Fibroblast of mammary gland (primary cell): ENCODE measurements at regions not wholly inside any gene's neighbourhood (a gene's known extent, or its start where the extent isn't known, plus 50 kb on each side); places are given as distances from the start of the nearest gene placed in this dataset.
"Not testable (repeated sequence)": the region's sequence is repeated elsewhere in the genome, so short reads cannot be mapped to it uniquely, and the experiment has no call there.

Source experiments
- DNase-seq: peaks from one replicate; pipeline ENCODE4 v3.0.0-alpha.2; 2010; ENCODE audit warnings: low read depth
- H3K4me3 ChIP-seq: 2 replicates; pipeline ENCODE4 v1.5.1; 2011; ENCODE audit warnings: low read depth, mild to moderate bottlenecking, low read length, moderate library complexity; ENCODE audit not compliant: control insufficient read depth
- CTCF ChIP-seq: conservative IDR thresholded peaks from 2 replicates; pipeline ENCODE4 v1.5.1; 2011; ENCODE audit warnings: low read depth, low read length, inconsistent platforms; ENCODE audit not compliant: control insufficient read depth, insufficient read depth

GRCh38 chr18:14225286-14225679 is 93.0 kb upstream of the ZNF519 start:
- H3K4me3 ChIP-seq, DNase-seq: not testable (repeated sequence)

- H3K4me3 ChIP-seq, result not testable (repeated sequence)
These were observed 92.5 kb upstream of the ZNF519 start for GRCh38 chr18:14224551-14225285.

GRCh38 chr18:14223919-14224318 is 91.7 kb upstream of the ZNF519 start:
- not testable (repeated sequence) for DNase-seq, H3K4me3 ChIP-seq

More at GRCh38 chr18:14224551-14225285, 92.5 kb upstream of the ZNF519 start:
- not testable (repeated sequence) for DNase-seq

GRCh38 chr18:14223231-14223822 is 91.1 kb upstream of the ZNF519 start:
- not testable (repeated sequence) for DNase-seq, H3K4me3 ChIP-seq

GRCh38 chr18:14222354-14223221 is 90.4 kb upstream of the ZNF519 start:
- H3K4me3 ChIP-seq, DNase-seq: not testable (repeated sequence)

- TF ChIP-seq CTCF, result no peak
- no peak for DNase-seq
- H3K4me3 ChIP-seq, result no peak overlapping the region
These were observed 89.5 kb upstream of the ZNF519 start for GRCh38 chr18:14221689-14222088.

- not testable (repeated sequence) for H3K4me3 ChIP-seq, DNase-seq
These were observed 83.7 kb upstream of the ZNF519 start for GRCh38 chr18:14215952-14216351.

- not testable (repeated sequence) for DNase-seq, H3K4me3 ChIP-seq
These were observed 71.2 kb upstream of the ZNF519 start for GRCh38 chr18:14203424-14203823.

GRCh38 chr18:14190776-14191442 is 58.7 kb upstream of the ZNF519 start:
- DNase-seq, result not testable (repeated sequence)

GRCh38 chr18:14189858-14190257 is 57.6 kb upstream of the ZNF519 start:
- no peak for TF ChIP-seq CTCF
- no peak overlapping the region for H3K4me3 ChIP-seq
- peak; percentile 90 for DNase-seq

More at GRCh38 chr18:14190776-14191442, 58.7 kb upstream of the ZNF519 start:
- not testable (repeated sequence) for H3K4me3 ChIP-seq

GRCh38 chr18:14188751-14189406 is 56.6 kb upstream of the ZNF519 start:
- peak; percentile 87 for DNase-seq
- H3K4me3 ChIP-seq, result not testable (repeated sequence)
